ENCODE measurements at regions not wholly inside any gene's neighbourhood (a gene's known extent, or its start where the extent isn't known, plus 50 kb on each side); places are given as distances from the start of the nearest gene placed in this dataset.

DNA sequence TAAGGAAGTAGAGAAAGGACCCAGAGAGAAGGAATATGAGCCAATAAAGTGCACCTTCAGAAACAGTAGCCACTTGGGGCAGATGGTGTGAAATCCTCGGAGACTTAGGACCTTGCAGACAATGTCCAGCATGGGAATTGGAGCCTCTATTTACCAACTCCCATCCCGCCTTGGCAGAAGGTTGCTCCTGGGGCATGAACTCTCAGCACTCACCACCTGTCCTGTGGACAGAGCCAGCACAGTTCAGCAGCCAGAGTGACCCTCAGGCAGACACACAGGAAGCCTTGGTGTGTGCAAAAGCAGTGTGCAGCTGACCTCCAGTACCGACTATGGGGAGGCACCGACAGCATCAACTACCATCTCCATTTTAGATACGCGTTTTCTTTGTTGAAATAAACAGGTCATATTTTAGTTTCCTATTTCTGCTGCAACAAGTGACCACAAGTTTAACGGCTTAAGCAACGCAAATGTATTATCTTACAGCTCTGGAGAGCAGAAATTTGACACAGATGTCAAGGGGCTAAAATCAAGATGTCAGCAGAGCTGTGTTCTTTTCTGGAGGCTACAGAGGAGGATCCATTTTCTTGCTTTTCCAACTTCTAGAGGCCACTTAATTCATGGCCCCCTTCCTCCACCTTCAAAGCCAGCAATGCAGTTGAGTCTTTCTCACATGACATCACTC is 428.1 kb downstream of the MED13L start:
- H3K9me3 ChIP-seq (ENCODE audit: insufficient read depth, low read depth, low read length) = no peaks in the 10 kb centered on the region
- H2AFZ ChIP-seq (ENCODE audit: low read length) = no peak overlapping the region
- no peaks in the 10 kb centered on the region for H3K79me2 ChIP-seq (ENCODE audit: insufficient read depth, low read length)
- H3K27me3 ChIP-seq (ENCODE audit: insufficient read depth, low read length, poor library complexity, severe bottlenecking) = no peaks in the 10 kb centered on the region
- no peaks in the 10 kb centered on the region for H3F3A ChIP-seq (ENCODE audit: low read depth)
- H3K4me2 ChIP-seq (ENCODE audit: low read depth, low read length, poor library complexity, severe bottlenecking) = no peak overlapping the region
- no peak overlapping the region for H3K4me3 ChIP-seq (ENCODE audit: low read length, poor library complexity, severe bottlenecking)
- no peaks in the 10 kb centered on the region for H4K20me1 ChIP-seq (ENCODE audit: insufficient read depth, low read length, poor library complexity, severe bottlenecking)
- no peaks in the 10 kb centered on the region for H3K4me1 ChIP-seq (ENCODE audit: insufficient read depth, low read length, poor library complexity, severe bottlenecking)
- no peak overlapping the region for H3K9ac ChIP-seq (ENCODE audit: low read depth, low read length, poor library complexity, severe bottlenecking)
- no peaks in the 10 kb centered on the region for H3K9me2 ChIP-seq (replicated peaks; ENCODE audit: low read depth, low read length)
- no peaks in the 10 kb centered on the region for H3K36me3 ChIP-seq (ENCODE audit: insufficient read depth, low read length)
- TF ChIP-seq EZH2phosphoT487 (IDR thresholded peaks at IDR 0.05; ENCODE audit: borderline replicate concordance) = no peak
- TF ChIP-seq, protein P1, sequence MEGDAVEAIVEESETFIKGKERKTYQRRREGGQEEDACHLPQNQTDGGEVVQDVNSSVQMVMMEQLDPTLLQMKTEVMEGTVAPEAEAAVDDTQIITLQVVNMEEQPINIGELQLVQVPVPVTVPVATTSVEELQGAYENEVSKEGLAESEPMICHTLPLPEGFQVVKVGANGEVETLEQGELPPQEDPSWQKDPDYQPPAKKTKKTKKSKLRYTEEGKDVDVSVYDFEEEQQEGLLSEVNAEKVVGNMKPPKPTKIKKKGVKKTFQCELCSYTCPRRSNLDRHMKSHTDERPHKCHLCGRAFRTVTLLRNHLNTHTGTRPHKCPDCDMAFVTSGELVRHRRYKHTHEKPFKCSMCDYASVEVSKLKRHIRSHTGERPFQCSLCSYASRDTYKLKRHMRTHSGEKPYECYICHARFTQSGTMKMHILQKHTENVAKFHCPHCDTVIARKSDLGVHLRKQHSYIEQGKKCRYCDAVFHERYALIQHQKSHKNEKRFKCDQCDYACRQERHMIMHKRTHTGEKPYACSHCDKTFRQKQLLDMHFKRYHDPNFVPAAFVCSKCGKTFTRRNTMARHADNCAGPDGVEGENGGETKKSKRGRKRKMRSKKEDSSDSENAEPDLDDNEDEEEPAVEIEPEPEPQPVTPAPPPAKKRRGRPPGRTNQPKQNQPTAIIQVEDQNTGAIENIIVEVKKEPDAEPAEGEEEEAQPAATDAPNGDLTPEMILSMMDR (conservative IDR thresholded peaks at IDR 0.05; ENCODE audit: low read length) = no peak

DNA sequence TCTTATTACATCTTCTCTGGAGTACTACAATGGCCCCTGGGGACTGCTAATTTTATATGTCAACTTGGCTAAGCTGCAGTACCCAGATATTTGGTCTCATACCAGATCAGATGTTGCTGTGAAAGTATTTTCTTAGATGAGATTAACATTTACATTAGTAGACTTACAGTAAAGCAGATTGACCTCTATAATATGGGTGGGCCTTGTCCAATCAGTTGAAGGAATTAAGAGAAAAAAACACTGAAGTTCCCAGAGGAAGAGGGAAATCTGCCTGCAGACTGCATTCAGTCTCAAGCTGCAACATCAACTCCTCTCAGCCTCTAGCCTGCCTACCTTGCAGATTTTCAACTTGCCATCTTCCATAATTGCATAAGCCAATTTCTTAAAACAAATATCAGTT is 430.1 kb downstream of the MED13L start:
- Histone ChIP-seq H3K9ac (ENCODE audit: low read depth, low read length, poor library complexity, severe bottlenecking) (no peak overlapping the region), H3K27me3 (ENCODE audit: insufficient read depth, low read length, poor library complexity, severe bottlenecking) (no peaks in the 10 kb centered on the region), H3K79me2 (ENCODE audit: insufficient read depth, low read length) (no peaks in the 10 kb centered on the region), H3F3A (ENCODE audit: low read depth) (no peaks in the 10 kb centered on the region), H3K4me3 (ENCODE audit: low read length, poor library complexity, severe bottlenecking) (no peak overlapping the region), H2AFZ (ENCODE audit: low read length) (no peak overlapping the region), H3K9me3 (ENCODE audit: insufficient read depth, low read depth, low read length) (no peaks in the 10 kb centered on the region; the same call in 1 of the 2 replicates), H3K4me1 (ENCODE audit: insufficient read depth, low read length, poor library complexity, severe bottlenecking) (no peaks in the 10 kb centered on the region), H3K4me2 (ENCODE audit: low read depth, low read length, poor library complexity, severe bottlenecking) (no peak overlapping the region), H3K36me3 (ENCODE audit: insufficient read depth, low read length) (no peaks in the 10 kb centered on the region), H4K20me1 (ENCODE audit: insufficient read depth, low read length, poor library complexity, severe bottlenecking) (no peaks in the 10 kb centered on the region), H3K9me2 (replicated peaks; ENCODE audit: low read depth, low read length) (no peaks in the 10 kb centered on the region)
- no peak for TF ChIP-seq EZH2phosphoT487 (IDR thresholded peaks at IDR 0.05; ENCODE audit: borderline replicate concordance)
- TF ChIP-seq, protein P1 (conservative IDR thresholded peaks at IDR 0.05; ENCODE audit: low read length) = no peak

DNA sequence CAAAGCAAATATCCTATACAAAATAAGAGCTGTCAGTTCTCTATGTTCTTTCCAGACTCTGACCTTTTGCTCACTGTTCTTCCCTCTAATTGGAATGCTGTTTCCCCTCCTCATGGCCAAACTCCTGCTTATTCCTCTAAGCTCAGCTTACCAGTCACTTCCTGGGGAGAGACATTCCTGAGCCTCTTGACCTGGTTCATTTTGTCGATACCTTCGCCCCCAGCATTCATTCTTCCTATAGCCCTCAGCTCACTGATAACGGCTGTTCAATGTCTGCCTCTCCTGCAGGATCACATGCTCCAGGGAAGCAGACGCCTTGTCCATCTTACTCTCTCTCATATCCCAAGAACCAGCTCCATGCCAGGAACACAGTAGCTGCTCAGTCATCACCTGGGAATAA is 431.0 kb downstream of the MED13L start:
- Histone ChIP-seq H3K4me2 (ENCODE audit: low read depth, low read length, poor library complexity, severe bottlenecking) (no peak overlapping the region), H3K9me3 (ENCODE audit: insufficient read depth, low read depth, low read length) (no peaks in the 10 kb centered on the region; the same call in 1 of the 2 replicates), H3F3A (ENCODE audit: low read depth) (no peaks in the 10 kb centered on the region), H3K9me2 (replicated peaks; ENCODE audit: low read depth, low read length) (no peaks in the 10 kb centered on the region), H2AFZ (ENCODE audit: low read length) (no peak overlapping the region), H3K9ac (ENCODE audit: low read depth, low read length, poor library complexity, severe bottlenecking) (no peak overlapping the region), H3K79me2 (ENCODE audit: insufficient read depth, low read length) (no peaks in the 10 kb centered on the region), H3K4me3 (ENCODE audit: low read length, poor library complexity, severe bottlenecking) (no peak overlapping the region), H3K27me3 (ENCODE audit: insufficient read depth, low read length, poor library complexity, severe bottlenecking) (no peaks in the 10 kb centered on the region), H3K36me3 (ENCODE audit: insufficient read depth, low read length) (no peaks in the 10 kb centered on the region), H3K4me1 (ENCODE audit: insufficient read depth, low read length, poor library complexity, severe bottlenecking) (no peaks in the 10 kb centered on the region), H4K20me1 (ENCODE audit: insufficient read depth, low read length, poor library complexity, severe bottlenecking) (no peaks in the 10 kb centered on the region)
- TF ChIP-seq, protein P1 (conservative IDR thresholded peaks at IDR 0.05; ENCODE audit: low read length) = no peak
- TF ChIP-seq EZH2phosphoT487 (IDR thresholded peaks at IDR 0.05; ENCODE audit: borderline replicate concordance) = no peak

Data from Loucy (cell line).